ENCODE measurements at regions not wholly inside any gene's neighbourhood (a gene's known extent, or its start where the extent isn't known, plus 50 kb on each side); places are given as distances from the start of the nearest gene placed in this dataset.

GRCh38 chr16:86213437-86214205, 296.7 kb upstream of the FOXF1 start:
- no peak for DNase-seq
- peaks cover 31% of the 10 kb centered on the region for H3K9me3 Mint-ChIP-seq
- H3K36me3 Mint-ChIP-seq (ENCODE audit: low read depth) = no peaks in the 10 kb centered on the region
- H3K27ac Mint-ChIP-seq = no peak overlapping the region
- peaks cover 33% of the 10 kb centered on the region for H3K4me1 Mint-ChIP-seq
- peaks cover 51% of the 10 kb centered on the region for H3K27me3 Mint-ChIP-seq (ENCODE audit: low read depth, poor library complexity)
- no peak for TF ChIP-seq CTCF (IDR thresholded peaks at IDR 0.05)
- no peak overlapping the region for H3K4me3 Mint-ChIP-seq

- no peak for DNase-seq
- H3K4me3 Mint-ChIP-seq = no peak overlapping the region
Measured at GRCh38 chr16:86214326-86215232, 295.7 kb upstream of the FOXF1 start.

GRCh38 chr16:86215233-86215978, 294.9 kb upstream of the FOXF1 start:
- Mint-ChIP-seq H3K9me3 (peaks cover 18% of the 10 kb centered on the region), H3K4me3 (no peak overlapping the region), H3K27me3 (ENCODE audit: low read depth, poor library complexity) (peaks cover 48% of the 10 kb centered on the region), H3K4me1 (peaks cover 35% of the 10 kb centered on the region), H3K36me3 (ENCODE audit: low read depth) (no peaks in the 10 kb centered on the region), H3K27ac (no peak overlapping the region)
- no peak for DNase-seq
- TF ChIP-seq CTCF (IDR thresholded peaks at IDR 0.05) = no peak

More at GRCh38 chr16:86214326-86215232, 295.7 kb upstream of the FOXF1 start:
- Mint-ChIP-seq H3K36me3 (ENCODE audit: low read depth) (no peaks in the 10 kb centered on the region), H3K9me3 (peaks cover 26% of the 10 kb centered on the region), H3K27me3 (ENCODE audit: low read depth, poor library complexity) (peaks cover 47% of the 10 kb centered on the region), H3K4me1 (peaks cover 28% of the 10 kb centered on the region), H3K27ac (no peak overlapping the region)
- no peak for TF ChIP-seq CTCF (IDR thresholded peaks at IDR 0.05)

- Mint-ChIP-seq H3K4me3 (no peak overlapping the region), H3K27ac (no peak overlapping the region), H3K27me3 (ENCODE audit: low read depth, poor library complexity) (peaks cover 54% of the 10 kb centered on the region), H3K9me3 (peaks cover 11% of the 10 kb centered on the region), H3K36me3 (ENCODE audit: low read depth) (no peaks in the 10 kb centered on the region), H3K4me1 (peaks cover 35% of the 10 kb centered on the region)
- DNase-seq = no peak
- TF ChIP-seq CTCF (IDR thresholded peaks at IDR 0.05) = no peak
Measured at GRCh38 chr16:86215979-86216585, 294.2 kb upstream of the FOXF1 start.

- peaks cover 59% of the 10 kb centered on the region for H3K27me3 Mint-ChIP-seq (ENCODE audit: low read depth, poor library complexity)
- no peak for TF ChIP-seq CTCF (IDR thresholded peaks at IDR 0.05)
- DNase-seq = no peak
- H3K36me3 Mint-ChIP-seq (ENCODE audit: low read depth) = no peaks in the 10 kb centered on the region
- no peak overlapping the region for H3K27ac Mint-ChIP-seq
- H3K9me3 Mint-ChIP-seq = peaks cover 10% of the 10 kb centered on the region
- H3K4me3 Mint-ChIP-seq = no peak overlapping the region
- H3K4me1 Mint-ChIP-seq = peaks cover 35% of the 10 kb centered on the region
Measured at GRCh38 chr16:86216591-86216990, 293.7 kb upstream of the FOXF1 start.

All from nephron progenitor cell (in vitro differentiated cells).